Trophoblast cell (in vitro differentiated cells and primary cell): ENCODE measurements at regions not wholly inside any gene's neighbourhood (a gene's known extent, or its start where the extent isn't known, plus 50 kb on each side); places are given as distances from the start of the nearest gene placed in this dataset.

Experiments used
- DNase-seq, 2 donors: peaks; one replicate each; pipeline ENCODE4 v3.0.0-alpha.2; 2016
- H2AFZ ChIP-seq: 2 replicates; pipeline ENCODE4 v1.6.1; 2013; ENCODE audit warnings: low read length, moderate library complexity, mild to moderate bottlenecking; ENCODE audit not compliant: insufficient read depth, poor library complexity
- H2AK5ac ChIP-seq: 2 replicates; pipeline ENCODE4 v1.6.1; 2013; ENCODE audit warnings: mild to moderate bottlenecking, low read length
- H2BK120ac ChIP-seq: 2 replicates; pipeline ENCODE4 v1.6.1; 2013; ENCODE audit warnings: low read length, mild to moderate bottlenecking, moderate library complexity; ENCODE audit not compliant: insufficient read depth, poor library complexity
- H2BK12ac ChIP-seq: 2 replicates; pipeline ENCODE4 v1.6.1; 2013; ENCODE audit warnings: mild to moderate bottlenecking, low read length, moderate library complexity
- H2BK5ac ChIP-seq: 2 replicates; pipeline ENCODE4 v1.6.1; 2013; ENCODE audit warnings: low read length, low read depth, moderate library complexity, mild to moderate bottlenecking; ENCODE audit not compliant: poor library complexity
- H3K14ac ChIP-seq: 2 replicates; pipeline ENCODE4 v1.6.1; 2013; ENCODE audit warnings: mild to moderate bottlenecking, low read length
- H3K18ac ChIP-seq: 2 replicates; pipeline ENCODE4 v1.6.1; 2013; ENCODE audit warnings: mild to moderate bottlenecking, low read length
- H3K23ac ChIP-seq: 2 replicates; pipeline ENCODE4 v1.6.1; 2013; ENCODE audit warnings: low read length
- H3K27ac ChIP-seq: 2 replicates; pipeline ENCODE4 v1.5.1; 2013; ENCODE audit warnings: low read depth, mild to moderate bottlenecking, inconsistent platforms, low read length, moderate library complexity
- H3K27me3 ChIP-seq: 2 replicates; pipeline ENCODE4 v1.6.1; 2013; ENCODE audit warnings: inconsistent platforms, mild to moderate bottlenecking, low read length, moderate library complexity; ENCODE audit not compliant: insufficient read depth
- H3K36me3 ChIP-seq, 2 experiments: 1 replicate in 1 of 2; 2 replicates in 1 of 2; pipeline ENCODE4 v1.6.1; 2013; ENCODE audit warnings: low read length in 2 of 2, mild to moderate bottlenecking in 2 of 2, moderate library complexity in 1 of 2; ENCODE audit not compliant: insufficient read depth in 2 of 2, control insufficient read depth in 1 of 2
- H3K4ac ChIP-seq: 2 replicates; pipeline ENCODE4 v1.6.1; 2013; ENCODE audit warnings: low read depth, mild to moderate bottlenecking, low read length, moderate library complexity
- H3K4me1 ChIP-seq, 2 experiments: 1 replicate in 1 of 2; 2 replicates in 1 of 2; pipeline ENCODE4 v1.6.1; 2013; ENCODE audit warnings: low read length in 2 of 2, mild to moderate bottlenecking in 2 of 2, moderate library complexity in 1 of 2; ENCODE audit not compliant: insufficient read depth in 2 of 2, control insufficient read depth in 1 of 2
- H3K4me2 ChIP-seq: 2 replicates; pipeline ENCODE4 v1.6.1; 2013; ENCODE audit warnings: inconsistent platforms, mild to moderate bottlenecking, low read length, moderate library complexity
- H3K4me3 ChIP-seq: 2 replicates; pipeline ENCODE4 v1.5.1; 2013; ENCODE audit warnings: mild to moderate bottlenecking, low read depth, low read length, inconsistent platforms
- H3K79me1 ChIP-seq: one replicate; pipeline ENCODE4 v1.6.1; 2013; ENCODE audit warnings: low read length
- H3K79me2 ChIP-seq: 2 replicates; pipeline ENCODE4 v1.6.1; 2013; ENCODE audit warnings: low read length, mild to moderate bottlenecking; ENCODE audit not compliant: control insufficient read depth, insufficient read depth, poor library complexity
- H3K9ac ChIP-seq: 2 replicates; pipeline ENCODE4 v1.6.1; 2013; ENCODE audit warnings: mild to moderate bottlenecking, low read length
- H3K9me3 ChIP-seq: 2 replicates; pipeline ENCODE4 v1.6.1; 2013; ENCODE audit warnings: low read depth, mild to moderate bottlenecking, control low read depth, inconsistent platforms, low read length; ENCODE audit not compliant: insufficient read depth
- H4K12ac ChIP-seq: 2 replicates; pipeline ENCODE4 v1.6.1; 2013; ENCODE audit warnings: low read depth, mild to moderate bottlenecking, low read length, moderate library complexity
- H4K8ac ChIP-seq: 2 replicates; pipeline ENCODE4 v1.6.1; 2013; ENCODE audit warnings: low read depth, mild to moderate bottlenecking, low read length, moderate library complexity
- H4K91ac ChIP-seq: one replicate; pipeline ENCODE4 v1.6.1; 2013; ENCODE audit warnings: low read depth, mild to moderate bottlenecking, low read length, moderate library complexity
- WGBS: extraction: QIAGEN DNeasy Blood & Tissue Kit; methylation state at CpG from one replicate; pipeline ENCODE4 v1.1.7; 2013; ENCODE audit warnings: missing lambda C conversion rate; ENCODE audit not compliant: insufficient read length, insufficient coverage; ENCODE audit errors: extremely low coverage; 5-methylcytosine and 5-hydroxymethylcytosine counted together

GRCh38 chr4:123315617-123316016 lies 81.0 kb upstream of the SPRY1 start:
- Histone ChIP-seq H2AFZ (no peak overlapping the region), H2BK5ac (no peak overlapping the region), H3K79me1 (no peaks in the 10 kb centered on the region), H3K18ac (no peak overlapping the region), H3K4ac (no peak overlapping the region), H4K8ac (no peak overlapping the region), H3K9ac (no peak overlapping the region), H3K14ac (no peak overlapping the region), H3K27me3 (no peaks in the 10 kb centered on the region), H3K79me2 (no peaks in the 10 kb centered on the region), H3K23ac (no peak overlapping the region), H3K36me3 (peaks cover 0 to 2% of the 10 kb centered on the region in 2 experiments), H2AK5ac (no peak overlapping the region), H4K91ac (no peak overlapping the region), H3K9me3 (no peaks in the 10 kb centered on the region), H2BK12ac (no peak overlapping the region), H3K4me2 (no peak overlapping the region), H3K4me1 (no peaks in the 10 kb centered on the region), H3K27ac (no peak overlapping the region), H3K4me3 (no peak overlapping the region), H4K12ac (no peak overlapping the region), H2BK120ac (no peak overlapping the region)
- peak; percentile 5 to 54 for DNase-seq
- no CpG with 5 or more reads among the region's 1 CpG for WGBS

DNA sequence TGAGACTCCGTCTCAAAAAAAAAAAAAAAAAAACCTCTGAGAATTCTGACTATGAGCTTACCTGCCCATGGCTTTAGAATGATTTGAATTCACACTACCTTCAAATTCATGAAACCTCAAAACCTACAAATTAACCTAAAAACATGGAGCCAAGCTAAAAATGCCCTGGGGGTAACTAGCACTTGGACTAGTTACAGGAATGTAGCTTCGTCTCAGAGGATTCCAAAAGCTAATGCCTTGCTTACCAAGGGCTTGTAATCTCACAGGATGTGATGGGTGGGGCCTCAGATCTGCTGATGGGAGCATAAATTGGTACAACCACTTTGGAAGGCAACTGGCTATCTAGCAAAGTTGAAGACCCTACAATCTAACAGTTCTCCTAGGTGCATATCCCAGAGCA lies 79.4 kb upstream of the SPRY1 start:
- no peak overlapping the region for H4K8ac ChIP-seq
- no peak overlapping the region for H4K91ac ChIP-seq

DNA sequence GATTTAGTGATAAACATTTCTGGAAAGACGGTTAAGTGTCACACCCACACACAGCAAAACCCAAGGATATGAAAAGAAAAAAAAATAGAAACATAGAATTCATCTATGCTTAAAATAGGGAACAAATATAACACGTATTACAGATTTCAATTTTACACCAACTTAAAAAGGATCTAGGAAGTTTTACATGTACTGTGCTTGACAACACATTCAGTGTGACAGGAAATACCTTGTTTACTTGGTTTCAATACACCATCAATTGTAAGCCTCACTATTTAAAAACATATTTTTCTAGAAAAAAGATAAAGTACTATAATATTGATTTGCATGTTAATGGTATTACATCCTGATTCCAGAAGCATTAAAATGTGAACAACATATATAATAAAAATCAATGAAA lies 77.0 kb upstream of the SPRY1 start:
- no peak overlapping the region for H4K8ac ChIP-seq
- no peak overlapping the region for H3K9ac ChIP-seq
- H2BK5ac ChIP-seq, result no peak overlapping the region
- no peak overlapping the region for H2BK12ac ChIP-seq
- no peak overlapping the region for H3K4me2 ChIP-seq
- H4K12ac ChIP-seq, result no peak overlapping the region
- H3K27ac ChIP-seq, result no peak overlapping the region
- no peak overlapping the region for H4K91ac ChIP-seq
- no peaks in the 10 kb centered on the region for H3K27me3 ChIP-seq
- DNase-seq, result no peak
- no CpG with 5 or more reads among the region's 2 CpGs for WGBS
- no peak overlapping the region for H3K4ac ChIP-seq
- no peak overlapping the region for H2AK5ac ChIP-seq
- no peak overlapping the region for H3K14ac ChIP-seq
- no peaks in the 10 kb centered on the region for H3K4me1 ChIP-seq
- H3K18ac ChIP-seq, result no peak overlapping the region
- H3K9me3 ChIP-seq, result no peaks in the 10 kb centered on the region
- H3K23ac ChIP-seq, result no peak overlapping the region
- no peaks in the 10 kb centered on the region for H3K79me2 ChIP-seq
- H2AFZ ChIP-seq, result no peak overlapping the region
- no peak overlapping the region for H3K4me3 ChIP-seq
- H3K36me3 ChIP-seq, result peaks cover 0 to 2% of the 10 kb centered on the region in 2 experiments
- no peak overlapping the region for H2BK120ac ChIP-seq
- no peaks in the 10 kb centered on the region for H3K79me1 ChIP-seq

More for the DNA sequence above, 79.4 kb upstream of the SPRY1 start:
- Histone ChIP-seq H2AK5ac (no peak overlapping the region), H2BK120ac (no peak overlapping the region), H3K79me2 (no peaks in the 10 kb centered on the region), H3K18ac (no peak overlapping the region), H3K9me3 (no peaks in the 10 kb centered on the region), H2BK12ac (no peak overlapping the region), H3K27me3 (no peaks in the 10 kb centered on the region), H3K27ac (no peak overlapping the region), H4K12ac (no peak overlapping the region), H3K79me1 (no peaks in the 10 kb centered on the region), H3K9ac (no peak overlapping the region), H2BK5ac (no peak overlapping the region), H3K4me2 (no peak overlapping the region), H3K4me3 (no peak overlapping the region), H3K14ac (no peak overlapping the region), H3K4ac (no peak overlapping the region), H2AFZ (no peak overlapping the region), H3K23ac (no peak overlapping the region), H3K4me1 (no peaks in the 10 kb centered on the region), H3K36me3 (peaks cover 0 to 2% of the 10 kb centered on the region in 2 experiments)
- peak; percentile 10 to 70 for DNase-seq
- WGBS, result no CpG with 5 or more reads among the region's 2 CpGs

DNA sequence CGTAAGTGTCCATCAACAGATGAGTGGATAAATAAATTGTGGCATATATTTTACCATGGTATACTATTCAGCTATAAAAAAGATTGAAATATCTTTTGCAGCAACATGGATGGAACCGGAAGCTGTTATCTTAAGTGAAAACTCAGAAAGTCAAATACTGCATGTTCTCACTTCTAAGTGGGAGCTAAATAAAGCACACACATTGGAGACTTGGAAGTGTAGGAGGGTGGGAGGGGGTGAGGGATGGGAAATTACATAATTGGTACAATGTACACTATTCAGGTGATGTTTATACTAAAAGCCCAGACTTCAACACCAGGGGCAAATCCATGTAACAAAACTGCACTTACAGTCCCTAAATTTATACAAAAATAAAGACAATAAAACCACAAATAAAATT lies 72.6 kb upstream of the SPRY1 start:
- DNase-seq, result no peak
- H4K91ac ChIP-seq, result no peak overlapping the region
- no peaks in the 10 kb centered on the region for H3K9me3 ChIP-seq
- no peak overlapping the region for H3K4ac ChIP-seq
- no peaks in the 10 kb centered on the region for H3K79me2 ChIP-seq
- H4K12ac ChIP-seq, result no peak overlapping the region
- H3K14ac ChIP-seq, result no peak overlapping the region
- no peak overlapping the region for H2BK120ac ChIP-seq
- WGBS, result no CpG with 5 or more reads among the region's 2 CpGs
- no peak overlapping the region for H3K18ac ChIP-seq
- no peak overlapping the region for H3K4me2 ChIP-seq
- no peak overlapping the region for H2BK5ac ChIP-seq
- H3K4me1 ChIP-seq, result no peaks in the 10 kb centered on the region
- no peak overlapping the region for H2AK5ac ChIP-seq
- no peak overlapping the region for H3K27ac ChIP-seq
- no peaks in the 10 kb centered on the region for H3K79me1 ChIP-seq
- H3K23ac ChIP-seq, result no peak overlapping the region
- H3K36me3 ChIP-seq, result no peaks in the 10 kb centered on the region
- no peak overlapping the region for H2AFZ ChIP-seq
- no peaks in the 10 kb centered on the region for H3K27me3 ChIP-seq
- no peak overlapping the region for H3K9ac ChIP-seq
- no peak overlapping the region for H4K8ac ChIP-seq
- no peak overlapping the region for H2BK12ac ChIP-seq
- no peak overlapping the region for H3K4me3 ChIP-seq
